Liver (tissue), 3 donors: ENCODE measurements at regions not wholly inside any gene's neighbourhood (a gene's known extent, or its start where the extent isn't known, plus 50 kb on each side); places are given as distances from the start of the nearest gene placed in this dataset.

Source experiments
- HNF4G ChIP-seq: IDR thresholded peaks from 2 replicates; pipeline ENCODE4 v1.6.1; 2016; ENCODE audit warnings: antibody characterized with exemption
- SP1 ChIP-seq: IDR thresholded peaks from 2 replicates; pipeline ENCODE4 v1.6.1; 2018; ENCODE audit warnings: antibody characterized with exemption, mild to moderate bottlenecking
- TF ChIP-seq, protein P1 (sequence below): fragments of 150-350 bp; IDR thresholded peaks from 2 replicates; pipeline ENCODE4 v1.5.1; 2017; ENCODE audit warnings: improper control_type of control experiment, low read depth, low read length; ENCODE audit not compliant: missing input control
- donor health status: healthy.
- donor health status: healthy.

DNA sequence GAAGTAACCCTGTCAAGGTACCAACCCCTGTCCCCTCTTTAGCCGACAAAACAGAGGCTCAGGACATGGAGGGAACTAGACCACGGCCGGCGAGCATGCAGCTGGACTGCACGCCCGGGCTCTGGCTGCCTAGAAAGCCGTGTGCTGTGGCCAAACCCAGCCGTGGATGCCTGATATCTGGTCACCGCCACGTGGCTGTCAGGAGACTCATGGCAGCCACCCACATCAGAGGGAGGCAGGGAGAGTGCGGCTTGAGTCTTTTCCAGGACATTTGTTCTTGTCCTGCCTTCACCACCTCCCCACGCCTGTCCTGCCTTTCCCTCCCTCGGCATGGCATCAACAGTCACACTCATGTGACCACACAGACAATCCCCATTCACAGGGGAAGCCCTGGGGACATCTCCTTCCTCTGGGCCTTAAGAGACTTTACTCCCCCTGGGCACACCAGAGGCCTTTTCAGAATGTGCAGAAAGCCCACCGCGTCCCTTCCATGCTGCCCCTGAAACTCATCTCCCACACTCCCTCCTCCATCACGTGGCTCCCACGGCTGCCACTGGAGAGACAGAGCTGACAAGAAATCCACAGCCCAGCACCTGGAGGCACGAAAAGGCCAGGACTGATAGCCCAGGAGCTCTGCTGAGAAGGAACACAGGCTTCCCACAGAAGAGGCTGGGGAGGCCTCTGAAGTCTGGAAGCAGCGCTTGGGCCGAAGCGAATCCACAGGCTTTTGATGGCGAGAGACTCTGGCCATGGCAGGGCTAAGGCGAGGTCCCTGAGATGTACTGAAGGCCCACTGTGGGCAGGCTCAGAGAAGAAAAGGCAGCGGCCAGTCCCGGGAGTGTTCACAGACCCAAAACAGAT lies 71.2 kb upstream of the IQSEC1 start:
- TF ChIP-seq, protein P1, sequence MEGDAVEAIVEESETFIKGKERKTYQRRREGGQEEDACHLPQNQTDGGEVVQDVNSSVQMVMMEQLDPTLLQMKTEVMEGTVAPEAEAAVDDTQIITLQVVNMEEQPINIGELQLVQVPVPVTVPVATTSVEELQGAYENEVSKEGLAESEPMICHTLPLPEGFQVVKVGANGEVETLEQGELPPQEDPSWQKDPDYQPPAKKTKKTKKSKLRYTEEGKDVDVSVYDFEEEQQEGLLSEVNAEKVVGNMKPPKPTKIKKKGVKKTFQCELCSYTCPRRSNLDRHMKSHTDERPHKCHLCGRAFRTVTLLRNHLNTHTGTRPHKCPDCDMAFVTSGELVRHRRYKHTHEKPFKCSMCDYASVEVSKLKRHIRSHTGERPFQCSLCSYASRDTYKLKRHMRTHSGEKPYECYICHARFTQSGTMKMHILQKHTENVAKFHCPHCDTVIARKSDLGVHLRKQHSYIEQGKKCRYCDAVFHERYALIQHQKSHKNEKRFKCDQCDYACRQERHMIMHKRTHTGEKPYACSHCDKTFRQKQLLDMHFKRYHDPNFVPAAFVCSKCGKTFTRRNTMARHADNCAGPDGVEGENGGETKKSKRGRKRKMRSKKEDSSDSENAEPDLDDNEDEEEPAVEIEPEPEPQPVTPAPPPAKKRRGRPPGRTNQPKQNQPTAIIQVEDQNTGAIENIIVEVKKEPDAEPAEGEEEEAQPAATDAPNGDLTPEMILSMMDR: no peak
- no peak for TF ChIP-seq SP1
- TF ChIP-seq HNF4G: no peak
